ENCODE measurements at regions not wholly inside any gene's neighbourhood (a gene's known extent, or its start where the extent isn't known, plus 50 kb on each side); places are given as distances from the start of the nearest gene placed in this dataset.

DNA sequence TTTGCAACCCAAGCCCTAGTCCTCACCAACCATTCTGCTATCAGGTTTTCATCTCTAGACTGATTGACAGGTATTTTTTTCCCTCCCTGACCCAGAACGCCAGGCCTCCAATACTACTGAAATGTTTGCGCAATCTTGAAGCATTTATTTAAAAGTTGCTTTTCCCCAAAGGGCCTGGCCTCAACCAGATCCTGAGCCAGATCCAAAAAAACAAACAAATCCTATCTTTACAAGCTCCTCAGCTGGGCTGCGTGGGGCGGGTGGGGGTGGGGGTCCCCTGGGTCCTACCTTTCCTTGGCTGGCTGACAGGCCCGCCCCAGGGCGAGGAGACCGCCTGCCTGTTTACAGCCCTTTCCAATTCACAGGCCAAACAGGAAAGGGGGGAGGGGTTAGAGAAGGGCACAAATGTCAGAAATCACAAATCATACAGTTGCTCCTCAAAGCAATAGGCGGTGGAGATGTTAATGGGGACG is 98.8 kb downstream of the FOXD2 start:
- TF ChIP-seq POLR2A (IDR thresholded peaks at IDR 0.05; ENCODE audit: low read length) (no peak), GATA1 (IDR thresholded peaks at IDR 0.05; ENCODE audit: low read depth, low read length) (no peak)
